Spleen (tissue), 7 donors: ENCODE measurements at regions not wholly inside any gene's neighbourhood (a gene's known extent, or its start where the extent isn't known, plus 50 kb on each side); places are given as distances from the start of the nearest gene placed in this dataset.
"Not testable (repeated sequence)": the region's sequence is repeated elsewhere in the genome, so short reads cannot be mapped to it uniquely, and the experiment has no call there.

Experiments used
- POLR2A ChIP-seq, 3 donors: fragments of 450-650 bp; IDR thresholded peaks; one replicate each; pipeline ENCODE4 v1.5.1; 2017; ENCODE audit warnings: antibody characterized with exemption in 3 of 3, mild to moderate bottlenecking in 1 of 3
- POLR2AphosphoS5 ChIP-seq, 3 donors: sonication (generic); formaldehyde crosslinking; IDR thresholded peaks; one replicate each; pipeline ENCODE4 v1.5.1; 2017; ENCODE audit warnings: antibody characterized with exemption in 3 of 3
- TF ChIP-seq, protein P1 (sequence below), 11 experiments: fragments of 200-600 bp in 7 of 11; fragments of 450-650 bp in 4 of 11; sonication (generic) in 4 of 11; IDR thresholded peaks in 8 of 11; conservative IDR thresholded peaks in 3 of 11; 1 replicate in 7 of 11; 2 replicates in 4 of 11; pipeline versions ENCODE4 v1.4.0 to v1.8.0; 2016 to 2021; ENCODE audit warnings: antibody characterized with exemption in 11 of 11, inconsistent platforms in 4 of 11, mild to moderate bottlenecking in 1 of 11
- donor health status: DM: no; HTN: no; CAD: no; lungs with moderate emphysema.
- donor health status: DM: no; HTN: no; CAD: no.
- donor health status: DM: no; HTN: no; CAD: no.

DNA sequence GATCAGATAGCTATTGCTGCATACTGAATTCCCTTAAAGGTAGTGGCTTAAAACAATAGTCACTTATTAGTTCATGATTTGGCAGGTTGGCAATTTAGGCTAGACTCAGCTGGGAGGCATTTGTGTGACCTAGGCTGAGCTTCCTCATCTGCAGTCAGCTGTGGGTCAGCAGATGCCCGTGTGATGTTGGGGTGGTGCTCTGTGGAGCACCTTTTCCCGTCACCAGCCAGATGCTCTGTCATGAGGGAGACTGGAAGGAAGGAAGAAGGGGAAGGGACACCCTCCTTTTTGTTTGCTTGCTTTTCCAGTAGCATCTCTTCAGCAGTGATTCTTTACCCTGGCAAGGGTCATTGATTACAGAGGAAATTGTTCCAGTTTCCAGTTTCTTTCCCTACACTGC is 99.1 kb downstream of the NPIPB5 start:
- TF ChIP-seq, protein P1, sequence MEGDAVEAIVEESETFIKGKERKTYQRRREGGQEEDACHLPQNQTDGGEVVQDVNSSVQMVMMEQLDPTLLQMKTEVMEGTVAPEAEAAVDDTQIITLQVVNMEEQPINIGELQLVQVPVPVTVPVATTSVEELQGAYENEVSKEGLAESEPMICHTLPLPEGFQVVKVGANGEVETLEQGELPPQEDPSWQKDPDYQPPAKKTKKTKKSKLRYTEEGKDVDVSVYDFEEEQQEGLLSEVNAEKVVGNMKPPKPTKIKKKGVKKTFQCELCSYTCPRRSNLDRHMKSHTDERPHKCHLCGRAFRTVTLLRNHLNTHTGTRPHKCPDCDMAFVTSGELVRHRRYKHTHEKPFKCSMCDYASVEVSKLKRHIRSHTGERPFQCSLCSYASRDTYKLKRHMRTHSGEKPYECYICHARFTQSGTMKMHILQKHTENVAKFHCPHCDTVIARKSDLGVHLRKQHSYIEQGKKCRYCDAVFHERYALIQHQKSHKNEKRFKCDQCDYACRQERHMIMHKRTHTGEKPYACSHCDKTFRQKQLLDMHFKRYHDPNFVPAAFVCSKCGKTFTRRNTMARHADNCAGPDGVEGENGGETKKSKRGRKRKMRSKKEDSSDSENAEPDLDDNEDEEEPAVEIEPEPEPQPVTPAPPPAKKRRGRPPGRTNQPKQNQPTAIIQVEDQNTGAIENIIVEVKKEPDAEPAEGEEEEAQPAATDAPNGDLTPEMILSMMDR (IDR thresholded peaks at IDR 0.05 in 8 of 11, conservative IDR thresholded peaks at IDR 0.05 in 3 of 11): not testable (repeated sequence)
- not testable (repeated sequence) for TF ChIP-seq POLR2AphosphoS5, POLR2A (IDR thresholded peaks at IDR 0.05)
